ENCODE measurements at regions not wholly inside any gene's neighbourhood (a gene's known extent, or its start where the extent isn't known, plus 50 kb on each side); places are given as distances from the start of the nearest gene placed in this dataset.

DNA sequence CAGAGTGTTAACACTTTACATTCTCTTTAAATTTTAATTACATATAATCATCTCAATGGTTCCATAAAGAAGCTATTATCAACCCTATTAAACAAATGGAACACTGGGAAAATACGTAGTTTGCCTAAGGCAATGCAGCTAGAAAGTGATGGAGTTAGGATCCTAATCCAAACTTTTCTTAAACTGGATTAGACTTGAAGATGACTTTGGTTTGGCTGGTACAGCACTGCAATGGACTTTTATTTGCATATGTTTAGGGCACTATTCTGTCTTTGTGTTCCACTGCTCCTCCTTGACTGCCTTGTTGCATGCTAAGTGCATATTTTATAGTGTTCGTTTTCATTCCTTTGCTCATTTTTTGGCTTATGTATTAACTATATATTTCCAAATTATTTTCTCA is 133.5 kb upstream of the UFM1 start:
- ChIA-PET POLR2A (no interaction called here), CTCF (ENCODE audit: unreplicated experiment) (no interaction called here)
- Histone ChIP-seq H4K20me1 (ENCODE audit: insufficient read depth, low read length) (no peaks in the 10 kb centered on the region), H3K4me2 (ENCODE audit: low read length) (no peak overlapping the region), H2AFZ (ENCODE audit: low read length) (no peak overlapping the region), H3K4me1 (ENCODE audit: insufficient read depth, low read length, poor library complexity, severe bottlenecking) (no peaks in the 10 kb centered on the region), H3K36me3 (ENCODE audit: insufficient read depth, low read length) (no peaks in the 10 kb centered on the region), H3K9me2 (ENCODE audit: insufficient read depth, low read length) (no peaks in the 10 kb centered on the region), H3K27ac (ENCODE audit: low read depth, low read length, poor library complexity, severe bottlenecking) (no peak overlapping the region), H3K79me2 (ENCODE audit: insufficient read depth, low read depth, low read length) (no peaks in the 10 kb centered on the region), H3K4me3 (ENCODE audit: low read depth, low read length, poor library complexity, severe bottlenecking) (no peak overlapping the region), H3K9me3 (ENCODE audit: low read length) (no peaks in the 10 kb centered on the region)
- TF ChIP-seq, protein P1, sequence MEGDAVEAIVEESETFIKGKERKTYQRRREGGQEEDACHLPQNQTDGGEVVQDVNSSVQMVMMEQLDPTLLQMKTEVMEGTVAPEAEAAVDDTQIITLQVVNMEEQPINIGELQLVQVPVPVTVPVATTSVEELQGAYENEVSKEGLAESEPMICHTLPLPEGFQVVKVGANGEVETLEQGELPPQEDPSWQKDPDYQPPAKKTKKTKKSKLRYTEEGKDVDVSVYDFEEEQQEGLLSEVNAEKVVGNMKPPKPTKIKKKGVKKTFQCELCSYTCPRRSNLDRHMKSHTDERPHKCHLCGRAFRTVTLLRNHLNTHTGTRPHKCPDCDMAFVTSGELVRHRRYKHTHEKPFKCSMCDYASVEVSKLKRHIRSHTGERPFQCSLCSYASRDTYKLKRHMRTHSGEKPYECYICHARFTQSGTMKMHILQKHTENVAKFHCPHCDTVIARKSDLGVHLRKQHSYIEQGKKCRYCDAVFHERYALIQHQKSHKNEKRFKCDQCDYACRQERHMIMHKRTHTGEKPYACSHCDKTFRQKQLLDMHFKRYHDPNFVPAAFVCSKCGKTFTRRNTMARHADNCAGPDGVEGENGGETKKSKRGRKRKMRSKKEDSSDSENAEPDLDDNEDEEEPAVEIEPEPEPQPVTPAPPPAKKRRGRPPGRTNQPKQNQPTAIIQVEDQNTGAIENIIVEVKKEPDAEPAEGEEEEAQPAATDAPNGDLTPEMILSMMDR (conservative IDR thresholded peaks at IDR 0.05; ENCODE audit: low read length), result no peak
- no TSS peak for BruUV-seq (replicated peaks)
- no peak for DNase-seq (ENCODE audit: low spot score)
- intact Hi-C loops (cut with micrococcal nuclease; ENCODE audit: unreplicated experiment), result no loop called here

DNA sequence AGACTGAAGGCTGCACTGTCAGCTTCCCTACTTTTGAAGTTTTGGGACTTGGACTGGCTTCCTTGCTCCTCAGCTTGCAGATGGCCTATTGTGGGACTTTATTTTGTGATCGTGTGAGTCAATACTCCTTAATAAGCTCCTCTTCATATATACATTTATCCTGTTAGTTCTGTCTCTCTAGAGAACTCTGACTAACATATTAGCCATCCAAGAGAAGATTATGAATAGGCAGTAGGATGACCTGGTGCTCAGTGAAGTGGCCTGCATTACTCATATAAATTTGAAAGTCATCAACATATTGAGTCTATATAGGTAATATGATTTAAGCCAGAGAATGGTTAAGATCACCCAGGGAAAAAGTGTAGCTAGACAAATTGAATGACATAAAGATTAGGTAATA is 136.3 kb upstream of the UFM1 start:
- no peak overlapping the region for H3K4me2 ChIP-seq (ENCODE audit: low read length)
- ChIA-PET CTCF (ENCODE audit: unreplicated experiment) (no interaction called here), POLR2A (no interaction called here)
- no peak overlapping the region for H2AFZ ChIP-seq (ENCODE audit: low read length)
- H3K4me3 ChIP-seq (ENCODE audit: low read depth, low read length, poor library complexity, severe bottlenecking), result no peak overlapping the region
- no peaks in the 10 kb centered on the region for H3K4me1 ChIP-seq (ENCODE audit: insufficient read depth, low read length, poor library complexity, severe bottlenecking)
- intact Hi-C loops (cut with micrococcal nuclease; ENCODE audit: unreplicated experiment), result no loop called here
- DNase-seq (ENCODE audit: low spot score), result no peak
- BruUV-seq (replicated peaks), result no TSS peak
- no peak overlapping the region for H3K27ac ChIP-seq (ENCODE audit: low read depth, low read length, poor library complexity, severe bottlenecking)
- no peaks in the 10 kb centered on the region for H4K20me1 ChIP-seq (ENCODE audit: insufficient read depth, low read length)
- no peaks in the 10 kb centered on the region for H3K9me2 ChIP-seq (ENCODE audit: insufficient read depth, low read length)
- TF ChIP-seq, protein P1 (conservative IDR thresholded peaks at IDR 0.05; ENCODE audit: low read length), result no peak
- no peak for TF ChIP-seq EZH2phosphoT487 (IDR thresholded peaks at IDR 0.05; ENCODE audit: borderline replicate concordance, low read depth, low read length)
- H3K36me3 ChIP-seq (ENCODE audit: insufficient read depth, low read length), result no peaks in the 10 kb centered on the region
- no peaks in the 10 kb centered on the region for H3K79me2 ChIP-seq (ENCODE audit: insufficient read depth, low read depth, low read length)
- no peaks in the 10 kb centered on the region for H3K9me3 ChIP-seq (ENCODE audit: low read length)

DNA sequence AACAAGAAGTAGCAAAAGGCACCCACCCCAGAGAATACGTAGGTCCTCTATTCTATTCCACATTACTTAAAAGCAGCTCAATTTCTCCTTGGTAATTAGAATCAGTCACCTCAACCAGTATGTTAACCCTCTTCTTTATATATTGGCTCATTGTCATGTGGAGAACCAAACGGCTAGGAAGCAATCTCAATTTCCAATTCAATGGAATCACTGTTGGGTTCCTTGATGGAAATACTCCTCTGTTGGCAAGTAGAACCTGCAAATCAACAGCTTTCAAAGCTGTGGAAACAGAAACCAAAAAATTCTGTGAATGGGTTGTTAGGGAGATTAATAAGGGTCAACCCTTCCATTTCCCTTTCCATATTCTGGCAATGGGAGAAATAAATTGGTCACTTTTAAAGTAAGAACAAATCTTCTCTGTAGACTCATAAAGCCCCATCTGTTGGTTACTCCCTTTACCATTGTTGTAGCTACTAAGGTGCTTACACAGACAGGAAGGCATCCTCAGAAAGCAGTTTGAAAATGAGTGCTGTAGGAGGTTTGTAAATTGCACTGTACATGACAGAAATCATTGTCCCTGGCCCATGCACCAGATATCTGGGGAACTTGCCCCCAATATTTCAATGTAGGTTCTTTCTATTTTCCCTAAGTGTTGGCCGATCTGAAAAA is 138.6 kb upstream of the UFM1 start:
- H3K36me3 ChIP-seq (ENCODE audit: insufficient read depth, low read length), result no peaks in the 10 kb centered on the region
- H4K20me1 ChIP-seq (ENCODE audit: insufficient read depth, low read length), result no peaks in the 10 kb centered on the region
- ChIA-PET POLR2A (interaction anchor here (0.6 kb wide), 1 partner anchor 635 kb away, joined by 3 read pairs; no protein-coding TSS in a partner anchor), CTCF (ENCODE audit: unreplicated experiment) (no interaction called here)
- H3K79me2 ChIP-seq (ENCODE audit: insufficient read depth, low read depth, low read length), result no peaks in the 10 kb centered on the region
- no peak overlapping the region for H2AFZ ChIP-seq (ENCODE audit: low read length)
- BruUV-seq (replicated peaks), result no TSS peak
- no peak for DNase-seq (ENCODE audit: low spot score)
- no peaks in the 10 kb centered on the region for H3K9me2 ChIP-seq (ENCODE audit: insufficient read depth, low read length)
- intact Hi-C loops (cut with micrococcal nuclease; ENCODE audit: unreplicated experiment), result no loop called here
- no peak overlapping the region for H3K4me2 ChIP-seq (ENCODE audit: low read length)
- no peaks in the 10 kb centered on the region for H3K9me3 ChIP-seq (ENCODE audit: low read length)
- H3K4me3 ChIP-seq (ENCODE audit: low read depth, low read length, poor library complexity, severe bottlenecking), result no peak overlapping the region
- H3K4me1 ChIP-seq (ENCODE audit: insufficient read depth, low read length, poor library complexity, severe bottlenecking), result no peaks in the 10 kb centered on the region
- TF ChIP-seq EZH2phosphoT487 (IDR thresholded peaks at IDR 0.05; ENCODE audit: borderline replicate concordance, low read depth, low read length), result no peak
- TF ChIP-seq, protein P1 (conservative IDR thresholded peaks at IDR 0.05; ENCODE audit: low read length), result no peak
- no peak overlapping the region for H3K27ac ChIP-seq (ENCODE audit: low read depth, low read length, poor library complexity, severe bottlenecking)

Measured in OCI-LY7 (cell line).